HEK293 (cell line): ENCODE measurements at regions not wholly inside any gene's neighbourhood (a gene's known extent, or its start where the extent isn't known, plus 50 kb on each side); places are given as distances from the start of the nearest gene placed in this dataset.
"Not testable (repeated sequence)": the region's sequence is repeated elsewhere in the genome, so short reads cannot be mapped to it uniquely, and the experiment has no call there.

Experiments
- CTCF ChIA-PET: fragments of 350-600 bp; formaldehyde crosslinking; extraction: SDS; loops from one replicate; lab custom pipeline; 2021; ENCODE audit warnings: antibody characterized with exemption; lab: Yijun Ruan, JAX
- POLR2A ChIA-PET: fragments of 300-600 bp; formaldehyde crosslinking; extraction: SDS; loops from one replicate; lab custom pipeline; 2020; ENCODE audit warnings: antibody characterized with exemption, inconsistent platforms; lab: Yijun Ruan, JAX
- H3K27ac ChIP-seq: fragments of 200-500 bp; sonication (Bioruptor generic); 2 replicates; pipeline ENCODE4 v1.5.1; 2014; ENCODE audit warnings: low read depth, low read length, control low read depth, inconsistent platforms; ENCODE audit errors: extremely low read depth
- H3K36me3 ChIP-seq, 2 experiments: fragments of 200-500 bp in 1 of 2; sonication (Bioruptor generic) in 1 of 2; 1 replicate in 1 of 2; 2 replicates in 1 of 2; pipeline ENCODE4 v1.5.1; 2014 to 2017; ENCODE audit warnings: inconsistent platforms in 2 of 2, low read length in 2 of 2; ENCODE audit not compliant: control insufficient read depth in 2 of 2, insufficient read depth in 1 of 2
- H3K4me1 ChIP-seq: fragments of 200-500 bp; sonication (Bioruptor generic); 2 replicates; pipeline ENCODE4 v1.5.1; 2014; ENCODE audit warnings: mild to moderate bottlenecking, low read length, inconsistent platforms; ENCODE audit not compliant: control insufficient read depth, insufficient read depth
- H3K4me3 ChIP-seq: 2 replicates; pipeline ENCODE4 v1.5.1; 2011; ENCODE audit warnings: low read depth, mild to moderate bottlenecking, control low read depth, low read length, moderate library complexity
- H3K9me3 ChIP-seq: fragments of 200-500 bp; sonication (Bioruptor generic); 2 replicates; pipeline ENCODE4 v1.5.1; 2014; ENCODE audit warnings: low read depth, low read length, inconsistent platforms; ENCODE audit not compliant: control insufficient read depth, insufficient read depth
- BCL11B ChIP-seq: fragments of 450-650 bp; formaldehyde crosslinking; IDR thresholded peaks from 2 replicates; pipeline ENCODE4 v1.5.1; 2016; ENCODE audit warnings: low read depth, missing biosample characterization, missing genetic modification characterization
- FEZF1 ChIP-seq: fragments of 450-650 bp; formaldehyde crosslinking; IDR thresholded peaks from 2 replicates; pipeline ENCODE4 v1.5.1; 2016; ENCODE audit warnings: missing biosample characterization, missing genetic modification characterization
- HOXA7 ChIP-seq: sonication (generic); formaldehyde crosslinking; IDR thresholded peaks from 2 replicates; pipeline ENCODE4 v1.8.1; 2022; ENCODE audit warnings: missing genetic modification reagents, borderline replicate concordance
- HOXD13 ChIP-seq: sonication (generic); formaldehyde crosslinking; IDR thresholded peaks from 2 replicates; pipeline ENCODE4 v1.8.0; 2022; ENCODE audit warnings: missing genetic modification reagents, borderline replicate concordance
- KLF8 ChIP-seq: fragments of 450-650 bp; formaldehyde crosslinking; IDR thresholded peaks from 2 replicates; pipeline ENCODE4 v1.5.1; 2016; ENCODE audit warnings: missing biosample characterization, missing genetic modification characterization
- MZF1 ChIP-seq: fragments of 450-650 bp; formaldehyde crosslinking; IDR thresholded peaks from 2 replicates; pipeline ENCODE4 v1.5.1; 2017; ENCODE audit warnings: missing biosample characterization, missing genetic modification characterization, borderline replicate concordance
- PRDM4 ChIP-seq: fragments of 450-650 bp; formaldehyde crosslinking; IDR thresholded peaks from 2 replicates; pipeline ENCODE4 v1.5.1; 2017; ENCODE audit warnings: missing biosample characterization, missing genetic modification characterization
- SP3 ChIP-seq: fragments of 450-650 bp; formaldehyde crosslinking; IDR thresholded peaks from 2 replicates; pipeline ENCODE4 v1.5.1; 2016; ENCODE audit warnings: missing biosample characterization, missing genetic modification characterization
- TCF7L2 ChIP-seq: IDR thresholded peaks from 2 replicates; pipeline ENCODE4 v1.6.1; 2011; ENCODE audit warnings: low read depth, mild to moderate bottlenecking, inconsistent platforms, low read length, moderate library complexity, borderline replicate concordance
- ZFHX2 ChIP-seq: fragments of 450-650 bp; formaldehyde crosslinking; conservative IDR thresholded peaks from 2 replicates; pipeline ENCODE4 v1.5.1; 2016; ENCODE audit warnings: missing biosample characterization, missing genetic modification characterization
- ZIC2 ChIP-seq: fragments of 450-650 bp; formaldehyde crosslinking; IDR thresholded peaks from 2 replicates; pipeline ENCODE4 v1.5.1; 2016; ENCODE audit warnings: missing biosample characterization, missing genetic modification characterization
- ZNF2 ChIP-seq: fragments of 450-650 bp; formaldehyde crosslinking; IDR thresholded peaks from 2 replicates; pipeline ENCODE4 v1.5.1; 2016; ENCODE audit warnings: missing biosample characterization, missing genetic modification characterization
- ZNF239 ChIP-seq: fragments of 450-650 bp; formaldehyde crosslinking; IDR thresholded peaks from 2 replicates; pipeline ENCODE4 v1.5.1; 2016; ENCODE audit warnings: missing biosample characterization, missing genetic modification characterization
- ZNF280D ChIP-seq: fragments of 450-650 bp; formaldehyde crosslinking; IDR thresholded peaks from 2 replicates; pipeline ENCODE4 v1.5.1; 2016; ENCODE audit warnings: missing biosample characterization, missing genetic modification characterization
- ZNF335 ChIP-seq: fragments of 450-650 bp; formaldehyde crosslinking; conservative IDR thresholded peaks from 2 replicates; pipeline ENCODE4 v1.5.1; 2016; ENCODE audit warnings: missing biosample characterization, missing genetic modification characterization
- ZNF473 ChIP-seq: fragments of 450-650 bp; formaldehyde crosslinking; IDR thresholded peaks from 2 replicates; pipeline ENCODE4 v1.5.1; 2017; ENCODE audit warnings: missing biosample characterization, missing genetic modification characterization
- ZNF629 ChIP-seq: fragments of 450-650 bp; formaldehyde crosslinking; IDR thresholded peaks from 2 replicates; pipeline ENCODE4 v1.5.1; 2017; ENCODE audit warnings: missing biosample characterization, missing genetic modification characterization
- ZNF670 ChIP-seq: fragments of 450-650 bp; formaldehyde crosslinking; IDR thresholded peaks from 2 replicates; pipeline ENCODE4 v1.5.1; 2016; ENCODE audit warnings: missing biosample characterization, missing genetic modification characterization, low read depth
- TF ChIP-seq, protein P1 (sequence below): fragments of 450-650 bp; formaldehyde crosslinking; IDR thresholded peaks from 2 replicates; pipeline ENCODE4 v1.5.1; 2017; ENCODE audit warnings: missing biosample characterization, missing genetic modification characterization

DNA sequence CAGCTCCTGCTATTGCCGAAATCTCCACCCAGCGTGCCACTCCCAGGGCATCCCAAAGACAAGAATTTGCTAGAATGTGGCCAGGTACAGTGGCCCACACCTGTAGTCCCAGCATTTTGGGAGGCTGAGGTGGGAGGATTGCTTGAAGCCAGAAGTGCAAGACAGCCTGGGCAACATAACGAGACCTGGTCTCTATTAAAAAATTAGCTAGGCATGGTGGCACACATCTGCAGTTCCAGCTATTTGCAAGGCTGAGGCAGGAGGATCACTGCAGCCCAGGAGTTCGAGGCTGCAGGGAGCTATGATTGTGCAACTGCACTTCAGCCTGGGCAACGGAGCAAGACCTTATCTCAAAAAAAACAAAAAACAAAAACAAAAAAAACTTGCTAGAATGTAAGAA is 73.3 kb upstream of the LYZL2 start:
- no peak overlapping the region for H3K27ac ChIP-seq
- TF ChIP-seq PRDM4: no peak
- POLR2A ChIA-PET: no interaction called here
- no peaks in the 10 kb centered on the region for H3K9me3 ChIP-seq
- CTCF ChIA-PET: interaction anchor here (0.5 to 1.6 kb wide), 3 partner anchors 15 to 121 kb away, joined by 3 to 6 read pairs (median 6); no protein-coding TSS in a partner anchor
- H3K4me1 ChIP-seq: no peaks in the 10 kb centered on the region
- H3K36me3 ChIP-seq: no peaks in the 10 kb centered on the region
- no peak overlapping the region for H3K4me3 ChIP-seq

DNA sequence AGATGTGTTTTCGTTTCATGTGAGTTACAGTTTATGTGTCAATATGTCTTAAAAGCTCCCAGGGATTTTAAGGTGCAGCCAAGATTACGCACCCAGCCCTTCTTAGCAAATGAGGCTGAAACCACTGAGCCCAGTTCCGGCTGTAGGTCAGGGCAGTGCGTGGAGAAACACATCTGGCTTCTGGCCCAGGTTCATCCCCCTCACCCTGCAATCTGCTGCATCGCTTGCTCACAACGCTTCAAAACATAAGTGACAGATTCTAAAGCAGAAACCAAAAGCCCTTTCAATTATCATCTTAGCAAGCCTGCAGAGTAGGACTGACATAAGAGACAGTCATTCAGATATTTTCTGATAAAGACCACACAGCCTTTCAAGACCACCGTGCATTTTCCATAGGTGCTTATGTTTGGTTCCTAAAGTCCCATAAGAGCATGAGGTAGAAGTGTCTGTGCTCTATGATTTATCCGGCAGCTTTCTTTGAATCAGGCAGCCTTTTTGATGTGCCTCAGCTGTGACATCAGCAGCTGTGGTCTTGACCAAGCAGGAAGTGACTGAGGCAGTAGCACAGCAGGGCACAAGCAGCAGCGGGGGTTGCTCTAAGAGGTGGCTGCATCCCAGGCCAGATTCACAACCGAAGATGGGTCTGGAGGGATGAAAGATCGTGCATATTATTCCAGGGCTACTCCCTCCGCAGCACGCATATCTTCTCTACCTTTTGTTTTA is 72.1 kb upstream of the LYZL2 start:
- H3K4me1 ChIP-seq: no peaks in the 10 kb centered on the region
- H3K27ac ChIP-seq: no peak overlapping the region
- ChIA-PET CTCF (interaction anchor here (0.7 to 2.3 kb wide), 3 partner anchors 14 to 1162 kb away, joined by 3 to 12 read pairs (median 3); no protein-coding TSS in a partner anchor), POLR2A (no interaction called here)
- TF ChIP-seq SP3 (tag by site-specific recombination): no peak
- TF ChIP-seq ZNF670 (tag by site-specific recombination): no peak
- no peak for TF ChIP-seq HOXA7 (CRISPR knock-in tag)
- TF ChIP-seq, protein P1, sequence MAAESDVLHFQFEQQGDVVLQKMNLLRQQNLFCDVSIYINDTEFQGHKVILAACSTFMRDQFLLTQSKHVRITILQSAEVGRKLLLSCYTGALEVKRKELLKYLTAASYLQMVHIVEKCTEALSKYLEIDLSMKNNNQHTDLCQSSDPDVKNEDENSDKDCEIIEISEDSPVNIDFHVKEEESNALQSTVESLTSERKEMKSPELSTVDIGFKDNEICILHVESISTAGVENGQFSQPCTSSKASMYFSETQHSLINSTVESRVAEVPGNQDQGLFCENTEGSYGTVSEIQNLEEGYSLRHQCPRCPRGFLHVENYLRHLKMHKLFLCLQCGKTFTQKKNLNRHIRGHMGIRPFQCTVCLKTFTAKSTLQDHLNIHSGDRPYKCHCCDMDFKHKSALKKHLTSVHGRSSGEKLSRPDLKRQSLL (tag by site-specific recombination): no peak
- TF ChIP-seq ZNF335 (tag by site-specific recombination): peak; percentile 66
- peak; percentile 45; the same call in 1 of the 2 replicates for TF ChIP-seq ZNF629
- no peak for TF ChIP-seq ZNF239
- no peak overlapping the region for H3K4me3 ChIP-seq
- H3K9me3 ChIP-seq: no peaks in the 10 kb centered on the region
- no peaks in the 10 kb centered on the region for H3K36me3 ChIP-seq

DNA sequence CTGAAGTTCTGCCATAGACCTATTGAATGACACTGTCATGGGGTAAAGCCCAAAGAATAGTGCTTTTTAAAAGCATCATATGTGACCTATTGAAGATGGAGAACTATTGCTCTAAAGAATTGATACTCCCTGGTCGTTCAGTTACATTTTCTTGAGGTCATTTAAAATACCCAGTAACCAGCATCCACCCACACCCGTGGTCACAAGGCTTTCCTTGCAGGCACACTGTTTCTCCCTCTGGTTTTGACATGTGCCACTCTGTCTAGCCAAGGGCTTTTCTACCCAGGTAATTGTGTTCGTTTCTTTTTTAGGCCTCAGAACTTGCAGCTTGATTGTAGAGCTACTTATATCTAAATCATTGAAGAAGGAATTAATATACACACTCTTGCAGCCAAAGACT is 68.3 kb upstream of the LYZL2 start:
- TF ChIP-seq KLF8 (tag by site-specific recombination) (no peak), MZF1 (no peak), ZNF280D (tag by site-specific recombination) (no peak), ZNF2 (tag by site-specific recombination) (no peak), FEZF1 (tag by site-specific recombination) (no peak), ZIC2 (tag by site-specific recombination) (no peak), ZFHX2 (no peak), ZNF473 (tag by site-specific recombination) (no peak), HOXD13 (CRISPR knock-in tag) (no peak), BCL11B (tag by site-specific recombination) (no peak), TCF7L2 (no peak)
- Histone ChIP-seq H3K4me3 (no peak overlapping the region), H3K27ac (no peak overlapping the region), H3K4me1 (no peaks in the 10 kb centered on the region), H3K36me3 (no peaks in the 10 kb centered on the region), H3K9me3 (no peaks in the 10 kb centered on the region)
- ChIA-PET POLR2A (no interaction called here), CTCF (interaction anchor here (0.6 to 1.2 kb wide), 2 partner anchors 10 to 206 kb away, joined by 5 read pairs; no protein-coding TSS in a partner anchor)

- CTCF ChIA-PET: interaction anchor here (1.2 kb wide), 1 partner anchor 10 kb away, joined by 8 read pairs; no protein-coding TSS in a partner anchor
- H3K27ac ChIP-seq, POLR2A ChIA-PET, H3K36me3 ChIP-seq, H3K9me3 ChIP-seq, H3K4me1 ChIP-seq, H3K4me3 ChIP-seq: not testable (repeated sequence)
These were observed 67.7 kb upstream of the LYZL2 start for GRCh38 chr10:30697221-30697620.
